ENCODE measurements at regions not wholly inside any gene's neighbourhood (a gene's known extent, or its start where the extent isn't known, plus 50 kb on each side); places are given as distances from the start of the nearest gene placed in this dataset.
"Not testable (repeated sequence)": the region's sequence is repeated elsewhere in the genome, so short reads cannot be mapped to it uniquely, and the experiment has no call there.

GRCh38 chr1:38598118-38598517 lies 261.5 kb downstream of the RRAGC start:
- WGBS: 96% methylated on average over 1 of the region's 1 CpG
- no peak overlapping the region for H3K4me3 ChIP-seq (ENCODE audit: low read depth, low read length)
- no peaks in the 10 kb centered on the region for H3K36me3 ChIP-seq (ENCODE audit: insufficient read depth)
- no peak for DNase-seq (ENCODE audit: extremely low spot score)
- no peaks in the 10 kb centered on the region for H3K4me1 ChIP-seq (ENCODE audit: insufficient read depth)
- no peak overlapping the region for H3K27ac ChIP-seq (ENCODE audit: low read depth)

GRCh38 chr1:38589036-38589435 lies 270.5 kb downstream of the RRAGC start:
- Histone ChIP-seq H3K36me3 (ENCODE audit: insufficient read depth) (no peaks in the 10 kb centered on the region), H3K4me1 (ENCODE audit: insufficient read depth) (no peaks in the 10 kb centered on the region), H3K4me3 (ENCODE audit: low read depth, low read length) (no peak overlapping the region), H3K27ac (ENCODE audit: low read depth) (no peak overlapping the region)
- WGBS: 18% methylated on average over 1 of the region's 1 CpG
- no peak for DNase-seq (ENCODE audit: extremely low spot score)

GRCh38 chr1:38587766-38588165 lies 271.8 kb downstream of the RRAGC start:
- no peak overlapping the region for H3K27ac ChIP-seq (ENCODE audit: low read depth)
- DNase-seq (ENCODE audit: extremely low spot score): no peak
- no peak overlapping the region for H3K4me3 ChIP-seq (ENCODE audit: low read depth, low read length)
- WGBS: 74% methylated on average over 2 of the region's 2 CpGs
- H3K4me1 ChIP-seq (ENCODE audit: insufficient read depth): no peaks in the 10 kb centered on the region
- H3K36me3 ChIP-seq (ENCODE audit: insufficient read depth): no peaks in the 10 kb centered on the region

- DNase-seq (ENCODE audit: extremely low spot score): no peak
- Histone ChIP-seq H3K4me1 (ENCODE audit: insufficient read depth) (no peaks in the 10 kb centered on the region), H3K4me3 (ENCODE audit: low read depth, low read length) (no peak overlapping the region), H3K36me3 (ENCODE audit: insufficient read depth) (no peaks in the 10 kb centered on the region), H3K27ac (ENCODE audit: low read depth) (no peak overlapping the region)
- 38% methylated on average over 9 of the region's 9 CpGs for WGBS
Observed at GRCh38 chr1:38586993-38587646, 272.5 kb downstream of the RRAGC start.

GRCh38 chr1:38585971-38586370 lies 273.6 kb downstream of the RRAGC start:
- DNase-seq (ENCODE audit: extremely low spot score): no peak
- no peak overlapping the region for H3K27ac ChIP-seq (ENCODE audit: low read depth)
- H3K4me3 ChIP-seq (ENCODE audit: low read depth, low read length): no peak overlapping the region
- H3K36me3 ChIP-seq (ENCODE audit: insufficient read depth): no peaks in the 10 kb centered on the region
- H3K4me1 ChIP-seq (ENCODE audit: insufficient read depth): no peaks in the 10 kb centered on the region
- 64% methylated on average over 4 of the region's 4 CpGs for WGBS

GRCh38 chr1:38585460-38585859 lies 274.1 kb downstream of the RRAGC start:
- Histone ChIP-seq H3K27ac (ENCODE audit: low read depth) (no peak overlapping the region), H3K4me1 (ENCODE audit: insufficient read depth) (no peaks in the 10 kb centered on the region), H3K4me3 (ENCODE audit: low read depth, low read length) (no peak overlapping the region), H3K36me3 (ENCODE audit: insufficient read depth) (no peaks in the 10 kb centered on the region)
- DNase-seq (ENCODE audit: extremely low spot score): no peak
- 69% methylated on average over 3 of the region's 3 CpGs for WGBS

- no peak overlapping the region for H3K27ac ChIP-seq (ENCODE audit: low read depth)
- H3K36me3 ChIP-seq (ENCODE audit: insufficient read depth): no peaks in the 10 kb centered on the region
- H3K4me3 ChIP-seq (ENCODE audit: low read depth, low read length): no peak overlapping the region
- DNase-seq (ENCODE audit: extremely low spot score): no peak
- 66% methylated on average over 11 of the region's 11 CpGs for WGBS
- H3K4me1 ChIP-seq (ENCODE audit: insufficient read depth): no peaks in the 10 kb centered on the region
Observed at GRCh38 chr1:38584448-38585355, 274.9 kb downstream of the RRAGC start.

GRCh38 chr1:38583287-38583686 lies 276.3 kb downstream of the RRAGC start:
- not testable (repeated sequence) for H3K36me3 ChIP-seq (ENCODE audit: insufficient read depth); H3K4me3 ChIP-seq (ENCODE audit: low read depth, low read length); H3K27ac ChIP-seq (ENCODE audit: low read depth); DNase-seq (ENCODE audit: extremely low spot score); H3K4me1 ChIP-seq (ENCODE audit: insufficient read depth)
- 87% methylated on average over 2 of the region's 2 CpGs for WGBS

GRCh38 chr1:38581396-38581795 lies 278.2 kb downstream of the RRAGC start:
- no peak overlapping the region for H3K4me3 ChIP-seq (ENCODE audit: low read depth, low read length)
- no peaks in the 10 kb centered on the region for H3K4me1 ChIP-seq (ENCODE audit: insufficient read depth)
- DNase-seq (ENCODE audit: extremely low spot score): no peak
- H3K36me3 ChIP-seq (ENCODE audit: insufficient read depth): no peaks in the 10 kb centered on the region
- WGBS: 45% methylated on average over 2 of the region's 2 CpGs
- no peak overlapping the region for H3K27ac ChIP-seq (ENCODE audit: low read depth)

- DNase-seq (ENCODE audit: extremely low spot score): no peak
- WGBS: 80% methylated on average over 2 of the region's 2 CpGs
- Histone ChIP-seq H3K4me3 (ENCODE audit: low read depth, low read length) (no peak overlapping the region), H3K36me3 (ENCODE audit: insufficient read depth) (no peaks in the 10 kb centered on the region), H3K27ac (ENCODE audit: low read depth) (no peak overlapping the region), H3K4me1 (ENCODE audit: insufficient read depth) (no peaks in the 10 kb centered on the region)
Observed at GRCh38 chr1:38580594-38580993, 279.0 kb downstream of the RRAGC start.

- H3K4me1 ChIP-seq (ENCODE audit: insufficient read depth): no peaks in the 10 kb centered on the region
- no peak for DNase-seq (ENCODE audit: extremely low spot score)
- no peaks in the 10 kb centered on the region for H3K36me3 ChIP-seq (ENCODE audit: insufficient read depth)
- H3K27ac ChIP-seq (ENCODE audit: low read depth): no peak overlapping the region
- WGBS: 82% methylated on average over 5 of the region's 5 CpGs
- H3K4me3 ChIP-seq (ENCODE audit: low read depth, low read length): no peak overlapping the region
Observed at GRCh38 chr1:38579056-38579455, 280.5 kb downstream of the RRAGC start.

GRCh38 chr1:38578271-38578951 lies 281.2 kb downstream of the RRAGC start:
- WGBS: 2% methylated on average over 66 of the region's 66 CpGs
- Histone ChIP-seq H3K27ac (ENCODE audit: low read depth) (no peak overlapping the region), H3K4me3 (ENCODE audit: low read depth, low read length) (no peak overlapping the region), H3K4me1 (ENCODE audit: insufficient read depth) (no peaks in the 10 kb centered on the region), H3K36me3 (ENCODE audit: insufficient read depth) (no peaks in the 10 kb centered on the region)
- DNase-seq (ENCODE audit: extremely low spot score): no peak

GRCh38 chr1:38577937-38578270 lies 281.7 kb downstream of the RRAGC start:
- 19% methylated on average over 5 of the region's 5 CpGs for WGBS
- H3K4me3 ChIP-seq (ENCODE audit: low read depth, low read length): no peak overlapping the region
- DNase-seq (ENCODE audit: extremely low spot score): no peak

GRCh38 chr1:38577385-38577784 lies 282.2 kb downstream of the RRAGC start:
- H3K27ac ChIP-seq (ENCODE audit: low read depth): no peak overlapping the region
- H3K4me1 ChIP-seq (ENCODE audit: insufficient read depth): no peaks in the 10 kb centered on the region
- no peak overlapping the region for H3K4me3 ChIP-seq (ENCODE audit: low read depth, low read length)
- DNase-seq (ENCODE audit: extremely low spot score): no peak
- 25% methylated on average over 4 of the region's 4 CpGs for WGBS
- no peaks in the 10 kb centered on the region for H3K36me3 ChIP-seq (ENCODE audit: insufficient read depth)

More at GRCh38 chr1:38577937-38578270, 281.7 kb downstream of the RRAGC start:
- Histone ChIP-seq H3K4me1 (ENCODE audit: insufficient read depth) (no peaks in the 10 kb centered on the region), H3K36me3 (ENCODE audit: insufficient read depth) (no peaks in the 10 kb centered on the region), H3K27ac (ENCODE audit: low read depth) (no peak overlapping the region)

Measured in urinary bladder (tissue), 3 donors.